Endodermal cell (in vitro differentiated cells): ENCODE measurements at regions not wholly inside any gene's neighbourhood (a gene's known extent, or its start where the extent isn't known, plus 50 kb on each side); places are given as distances from the start of the nearest gene placed in this dataset.

Experiments
- DNase-seq: peaks from one replicate; pipeline ENCODE4 v3.0.0-alpha.2; 2017
- H3K27ac ChIP-seq: 2 replicates; pipeline ENCODE4 v1.5.1; 2013; ENCODE audit warnings: mild to moderate bottlenecking, low read depth, low read length, moderate library complexity
- H3K27me3 ChIP-seq: 2 replicates; pipeline ENCODE4 v1.6.1; 2013; ENCODE audit warnings: mild to moderate bottlenecking, low read length, moderate library complexity; ENCODE audit not compliant: insufficient read depth, control insufficient read depth, poor library complexity, severe bottlenecking
- H3K36me3 ChIP-seq: 2 replicates; pipeline ENCODE4 v1.7.0; 2013; ENCODE audit warnings: mild to moderate bottlenecking, low read length, moderate library complexity; ENCODE audit not compliant: control insufficient read depth, insufficient read depth
- H3K4me1 ChIP-seq: one replicate; pipeline ENCODE4 v1.7.0; 2013; ENCODE audit warnings: low read length; ENCODE audit not compliant: control insufficient read depth, insufficient read depth
- H3K4me3 ChIP-seq: 2 replicates; pipeline ENCODE4 v1.5.1; 2013; ENCODE audit warnings: mild to moderate bottlenecking, low read length, moderate library complexity
- H3K9ac ChIP-seq: 2 replicates; pipeline ENCODE4 v1.6.1; 2013; ENCODE audit warnings: mild to moderate bottlenecking, low read length, moderate library complexity; ENCODE audit not compliant: poor library complexity, severe bottlenecking; ENCODE audit errors: extremely low read depth
- H3K9me3 ChIP-seq: 2 replicates; pipeline ENCODE4 v1.6.1; 2013; ENCODE audit warnings: mild to moderate bottlenecking, low read length, moderate library complexity; ENCODE audit not compliant: control insufficient read depth
- H3K27ac Mint-ChIP-seq: 2 replicates; pipeline ENCODE4 v1.8.0; 2020; ENCODE audit warnings: mixed read lengths
- H3K27me3 Mint-ChIP-seq: 2 replicates; pipeline ENCODE4 v1.8.0; 2021; ENCODE audit warnings: mild to moderate bottlenecking, mixed read lengths; ENCODE audit not compliant: insufficient read depth
- H3K36me3 Mint-ChIP-seq: 2 replicates; pipeline ENCODE4 v1.8.0; 2020; ENCODE audit warnings: low read depth, mixed read lengths
- H3K4me1 Mint-ChIP-seq: 2 replicates; pipeline ENCODE4 v1.8.0; 2020; ENCODE audit warnings: mixed read lengths
- H3K4me3 Mint-ChIP-seq: 2 replicates; pipeline ENCODE4 v1.8.0; 2020; ENCODE audit warnings: mild to moderate bottlenecking, moderate library complexity, mixed read lengths
- H3K9me3 Mint-ChIP-seq: 2 replicates; pipeline ENCODE4 v1.8.0; 2020; ENCODE audit warnings: mild to moderate bottlenecking, mixed read lengths
- WGBS, 2 experiments: methylation state at CpG; one replicate each; pipeline versions ENCODE4 v1.1.5 to v1.1.7; 2013; ENCODE audit warnings: missing lambda C conversion rate in 2 of 2, mixed read lengths in 1 of 2; ENCODE audit not compliant: insufficient coverage in 1 of 2, insufficient read length in 1 of 2; 5-methylcytosine and 5-hydroxymethylcytosine counted together
- TF ChIP-seq, protein P1 (sequence below): fragments of 200-600 bp; sonication (generic); conservative IDR thresholded peaks from 2 replicates; pipeline ENCODE4 v1.5.0; 2021; ENCODE audit warnings: antibody characterized with exemption, mild to moderate bottlenecking

GRCh38 chr6:132065556-132065955 lies 114.4 kb upstream of the CCN2 start:
- H3K4me1 Mint-ChIP-seq = peaks cover 6% of the 10 kb centered on the region
- WGBS, 2 experiments = 100% methylated on average over 1 of the region's 2 CpGs
- no peaks in the 10 kb centered on the region for H3K9me3 Mint-ChIP-seq
- no peaks in the 10 kb centered on the region for H3K27me3 ChIP-seq
- H3K36me3 Mint-ChIP-seq = no peaks in the 10 kb centered on the region
- TF ChIP-seq, protein P1, sequence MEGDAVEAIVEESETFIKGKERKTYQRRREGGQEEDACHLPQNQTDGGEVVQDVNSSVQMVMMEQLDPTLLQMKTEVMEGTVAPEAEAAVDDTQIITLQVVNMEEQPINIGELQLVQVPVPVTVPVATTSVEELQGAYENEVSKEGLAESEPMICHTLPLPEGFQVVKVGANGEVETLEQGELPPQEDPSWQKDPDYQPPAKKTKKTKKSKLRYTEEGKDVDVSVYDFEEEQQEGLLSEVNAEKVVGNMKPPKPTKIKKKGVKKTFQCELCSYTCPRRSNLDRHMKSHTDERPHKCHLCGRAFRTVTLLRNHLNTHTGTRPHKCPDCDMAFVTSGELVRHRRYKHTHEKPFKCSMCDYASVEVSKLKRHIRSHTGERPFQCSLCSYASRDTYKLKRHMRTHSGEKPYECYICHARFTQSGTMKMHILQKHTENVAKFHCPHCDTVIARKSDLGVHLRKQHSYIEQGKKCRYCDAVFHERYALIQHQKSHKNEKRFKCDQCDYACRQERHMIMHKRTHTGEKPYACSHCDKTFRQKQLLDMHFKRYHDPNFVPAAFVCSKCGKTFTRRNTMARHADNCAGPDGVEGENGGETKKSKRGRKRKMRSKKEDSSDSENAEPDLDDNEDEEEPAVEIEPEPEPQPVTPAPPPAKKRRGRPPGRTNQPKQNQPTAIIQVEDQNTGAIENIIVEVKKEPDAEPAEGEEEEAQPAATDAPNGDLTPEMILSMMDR = no peak
- no peak overlapping the region for H3K27ac Mint-ChIP-seq
- no peak overlapping the region for H3K4me3 ChIP-seq
- H3K36me3 ChIP-seq = no peaks in the 10 kb centered on the region
- no peaks in the 10 kb centered on the region for H3K27me3 Mint-ChIP-seq
- no peaks in the 10 kb centered on the region for H3K4me1 ChIP-seq
- no peak for DNase-seq
- no peaks in the 10 kb centered on the region for H3K9me3 ChIP-seq
- H3K9ac ChIP-seq = no peak overlapping the region
- H3K4me3 Mint-ChIP-seq = no peak overlapping the region
- H3K27ac ChIP-seq = no peak overlapping the region

- Mint-ChIP-seq H3K27ac (peak overlapping the region; percentile 42), H3K36me3 (no peaks in the 10 kb centered on the region), H3K4me1 (peaks cover 6% of the 10 kb centered on the region), H3K4me3 (no peak overlapping the region), H3K9me3 (no peaks in the 10 kb centered on the region), H3K27me3 (no peaks in the 10 kb centered on the region)
- H3K4me3 ChIP-seq = no peak overlapping the region
- H3K36me3 ChIP-seq = no peaks in the 10 kb centered on the region
- no peaks in the 10 kb centered on the region for H3K4me1 ChIP-seq
- H3K9ac ChIP-seq = no peak overlapping the region
- no peaks in the 10 kb centered on the region for H3K27me3 ChIP-seq
- no peaks in the 10 kb centered on the region for H3K9me3 ChIP-seq
- TF ChIP-seq, protein P1 = no peak
- no peak for DNase-seq
- H3K27ac ChIP-seq = peak overlapping the region; percentile 3
- 71 to 87% methylated on average over 1 to 2 of the region's 2 CpGs for WGBS, 2 experiments
These were observed 112.6 kb upstream of the CCN2 start for GRCh38 chr6:132063738-132064137.

DNA sequence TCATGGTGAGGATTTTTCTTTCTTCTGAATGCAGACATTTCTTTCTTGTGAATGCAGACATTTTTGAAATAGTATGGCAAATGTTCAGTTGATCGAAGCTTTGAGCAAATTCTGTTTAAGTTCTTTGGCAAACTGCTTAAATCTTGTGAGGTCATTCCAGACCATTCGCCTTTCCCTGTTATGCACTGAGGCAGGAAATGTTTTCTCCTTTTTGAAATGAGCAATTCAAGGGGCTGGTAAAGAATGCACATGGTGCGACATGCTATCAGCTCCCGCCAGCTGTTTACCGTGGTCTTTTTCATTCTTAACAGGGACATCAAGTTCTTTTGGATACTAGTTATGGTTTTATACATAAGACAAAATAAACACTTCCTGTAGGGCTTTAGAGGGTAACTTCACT lies 112.0 kb upstream of the CCN2 start:
- peak overlapping the region; percentile 3 for H3K27ac ChIP-seq

More for the DNA sequence above, 112.0 kb upstream of the CCN2 start:
- H3K27me3 ChIP-seq = no peaks in the 10 kb centered on the region
- H3K9ac ChIP-seq = no peak overlapping the region
- peaks cover 6% of the 10 kb centered on the region for H3K4me1 Mint-ChIP-seq
- H3K4me3 ChIP-seq = no peak overlapping the region
- TF ChIP-seq, protein P1 = no peak
- H3K36me3 ChIP-seq = no peaks in the 10 kb centered on the region
- WGBS, 2 experiments = 93% methylated on average over 5 of the region's 5 CpGs; no CpG with 5 or more reads in 1 of the 2 experiments
- H3K4me3 Mint-ChIP-seq = no peak overlapping the region
- no peaks in the 10 kb centered on the region for H3K36me3 Mint-ChIP-seq
- no peak overlapping the region for H3K27ac Mint-ChIP-seq
- H3K27me3 Mint-ChIP-seq = no peaks in the 10 kb centered on the region
- H3K9me3 ChIP-seq = no peaks in the 10 kb centered on the region
- no peaks in the 10 kb centered on the region for H3K9me3 Mint-ChIP-seq
- no peaks in the 10 kb centered on the region for H3K4me1 ChIP-seq
- no peak for DNase-seq
